ENCODE measurements at regions not wholly inside any gene's neighbourhood (a gene's known extent, or its start where the extent isn't known, plus 50 kb on each side); places are given as distances from the start of the nearest gene placed in this dataset.

DNA sequence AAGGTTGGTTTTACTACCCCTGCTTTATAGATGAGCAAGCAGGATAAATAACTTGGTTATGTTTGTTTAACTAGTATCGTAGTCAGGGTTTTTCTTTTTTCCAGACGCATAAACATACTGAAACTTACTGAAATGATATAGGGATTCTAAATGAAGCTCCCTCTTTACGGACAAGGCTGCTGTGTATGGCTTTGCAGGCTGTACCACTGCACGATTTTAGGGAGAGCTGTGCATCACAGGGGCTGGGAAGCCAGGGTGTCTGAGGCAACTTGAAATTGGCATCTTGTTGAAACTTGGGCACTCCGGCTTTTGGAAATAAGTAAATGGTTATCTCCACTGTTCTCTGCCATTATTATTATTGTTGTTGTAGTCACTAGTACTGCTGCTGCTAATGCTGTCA lies 218.1 kb upstream of the CDH8 start:
- no peak for DNase-seq

- no peak for DNase-seq
Measured at GRCh38 chr16:62253966-62254365, 217.7 kb upstream of the CDH8 start.

GRCh38 chr16:62249069-62249468 lies 212.8 kb upstream of the CDH8 start:
- DNase-seq, result no peak

DNA sequence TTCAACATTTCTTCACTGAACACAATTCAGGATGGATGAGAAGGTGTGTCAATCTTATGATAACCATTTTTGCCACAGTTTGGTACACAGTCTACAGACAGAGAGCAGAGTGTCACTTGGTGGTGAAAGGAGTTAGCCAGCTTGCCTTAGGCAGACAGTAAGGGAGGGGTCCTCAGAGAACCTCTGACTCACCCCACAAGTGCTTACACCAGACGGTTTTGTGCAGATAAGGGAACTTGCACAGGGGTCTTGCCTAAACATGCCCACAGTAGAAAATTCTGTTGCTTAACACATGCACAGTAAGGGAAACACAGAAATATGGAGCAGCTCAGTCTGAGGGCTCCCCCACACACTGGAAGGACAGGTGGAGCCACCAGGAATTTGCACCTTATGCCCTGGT lies 204.5 kb upstream of the CDH8 start:
- no peak for DNase-seq

- peak in 1 of 2 experiments; percentile 1 for DNase-seq
Measured at GRCh38 chr16:62225675-62226074, 189.4 kb upstream of the CDH8 start.

- no peak for DNase-seq
Measured at GRCh38 chr16:62224646-62225209, 188.5 kb upstream of the CDH8 start.

- no peak for DNase-seq
Measured at GRCh38 chr16:62216837-62217236, 180.6 kb upstream of the CDH8 start.

DNA sequence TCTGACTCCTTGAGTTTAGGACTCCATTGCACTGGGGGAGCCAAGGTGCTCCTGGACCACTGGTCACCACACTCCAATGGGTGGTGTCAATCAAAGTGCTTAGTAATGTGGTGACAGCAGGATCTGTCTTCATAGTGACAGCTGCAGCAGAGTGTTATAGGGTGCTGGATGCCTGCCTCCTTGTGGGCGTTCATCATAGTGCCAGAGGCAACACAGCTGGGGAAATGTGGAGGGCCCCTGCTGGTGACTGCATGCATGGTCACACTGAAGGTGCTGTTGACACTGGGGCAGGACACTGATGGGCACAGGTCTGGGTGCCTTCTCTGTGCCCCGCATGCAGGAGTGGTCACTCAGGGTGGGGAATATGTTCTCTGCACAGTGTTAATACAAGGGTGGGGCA lies 177.5 kb upstream of the CDH8 start:
- no peak for DNase-seq

DNA sequence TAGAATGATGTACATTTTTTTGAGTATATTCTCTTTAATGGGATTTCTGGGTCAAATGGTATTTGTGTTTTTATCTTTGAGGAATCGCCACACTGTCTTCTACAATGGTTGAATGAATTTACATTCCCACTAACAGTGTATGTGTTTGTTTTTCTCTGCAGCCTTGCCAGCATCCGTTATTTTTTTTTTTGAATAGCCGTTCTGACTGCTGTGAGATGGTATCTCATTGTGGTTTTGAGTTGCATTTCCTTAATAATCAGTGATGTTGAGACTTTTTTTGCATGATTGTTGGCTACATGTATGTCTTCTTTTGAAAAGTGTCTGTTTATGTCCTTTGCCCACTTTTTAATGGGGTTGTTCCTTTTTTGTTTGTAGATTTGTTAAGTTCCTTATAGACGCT lies 172.7 kb upstream of the CDH8 start:
- no peak for DNase-seq

- no peak for DNase-seq
Measured at GRCh38 chr16:62205459-62205858, 169.2 kb upstream of the CDH8 start.

DNA sequence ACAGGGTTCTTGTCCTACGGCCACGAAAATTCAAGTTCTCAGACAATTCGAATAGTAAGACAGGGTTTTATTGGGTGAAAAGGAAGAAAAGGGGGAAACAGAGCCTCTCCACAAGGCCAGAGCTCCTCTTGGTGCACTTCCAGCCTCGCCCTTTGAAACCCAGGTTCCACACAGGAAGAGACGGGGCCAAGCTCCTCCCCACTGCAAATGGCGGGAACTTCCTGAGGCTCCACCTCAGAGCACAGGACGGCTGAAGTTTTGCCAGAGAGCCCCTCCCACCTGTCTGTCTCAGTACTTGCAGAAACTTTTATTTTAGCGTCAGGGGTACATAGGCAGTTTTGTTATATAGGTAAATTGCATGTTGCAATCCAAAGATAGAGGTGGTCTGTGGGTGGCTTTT lies 165.7 kb upstream of the CDH8 start:
- no peak for DNase-seq

DNA sequence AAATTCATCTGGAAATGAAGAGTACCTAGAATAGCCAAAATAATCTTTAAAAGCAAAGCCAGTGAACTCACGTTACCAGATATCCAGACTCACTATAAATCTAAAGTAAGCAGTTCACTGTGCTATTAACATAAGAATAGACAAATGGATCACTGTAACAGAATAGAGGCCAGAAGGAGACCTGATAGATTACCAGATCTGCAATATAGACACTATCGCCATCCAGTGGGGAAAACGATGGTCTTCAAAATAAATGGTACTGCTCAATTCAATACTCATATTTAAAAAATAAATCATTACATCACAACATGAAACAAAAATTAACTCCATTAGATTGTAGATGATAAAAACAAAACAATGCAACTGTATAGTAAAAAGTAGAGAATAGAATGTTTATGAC lies 158.6 kb upstream of the CDH8 start:
- DNase-seq, result no peak

DNA sequence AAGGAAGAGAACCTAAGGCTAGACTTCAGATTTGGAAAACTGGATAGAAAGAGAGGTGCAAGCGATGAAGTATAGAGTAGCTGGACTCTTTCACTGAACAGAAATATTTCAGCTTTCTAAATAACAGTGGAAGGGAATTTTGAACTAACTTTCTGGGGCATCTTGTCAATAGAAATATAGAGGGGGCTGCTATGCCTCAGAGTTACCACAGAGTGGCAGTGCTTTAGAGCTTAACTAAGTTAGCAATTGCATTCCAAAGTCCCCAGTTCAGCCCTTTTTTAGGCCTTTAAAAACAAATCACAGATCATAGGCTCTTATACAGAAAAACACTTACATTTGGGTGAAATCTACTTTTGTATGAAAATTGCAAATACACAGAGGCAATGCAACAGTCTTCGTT lies 154.2 kb upstream of the CDH8 start:
- no peak for DNase-seq

- DNase-seq, result no peak
Measured at GRCh38 chr16:62177351-62178203, 141.3 kb upstream of the CDH8 start.

- DNase-seq, result no peak
Measured at GRCh38 chr16:62170642-62171041, 134.4 kb upstream of the CDH8 start.

- DNase-seq, result no peak
Measured at GRCh38 chr16:62167551-62167950, 131.3 kb upstream of the CDH8 start.

GRCh38 chr16:62157544-62157943 lies 121.3 kb upstream of the CDH8 start:
- DNase-seq, result no peak

GRCh38 chr16:62156971-62157370 lies 120.7 kb upstream of the CDH8 start:
- DNase-seq, result no peak

GRCh38 chr16:62149631-62150030 lies 113.4 kb upstream of the CDH8 start:
- DNase-seq, result no peak

GRCh38 chr16:62137996-62138395 lies 101.8 kb upstream of the CDH8 start:
- no peak for DNase-seq

- DNase-seq, result no peak
Measured at GRCh38 chr16:62135911-62136310, 99.7 kb upstream of the CDH8 start.

DNA sequence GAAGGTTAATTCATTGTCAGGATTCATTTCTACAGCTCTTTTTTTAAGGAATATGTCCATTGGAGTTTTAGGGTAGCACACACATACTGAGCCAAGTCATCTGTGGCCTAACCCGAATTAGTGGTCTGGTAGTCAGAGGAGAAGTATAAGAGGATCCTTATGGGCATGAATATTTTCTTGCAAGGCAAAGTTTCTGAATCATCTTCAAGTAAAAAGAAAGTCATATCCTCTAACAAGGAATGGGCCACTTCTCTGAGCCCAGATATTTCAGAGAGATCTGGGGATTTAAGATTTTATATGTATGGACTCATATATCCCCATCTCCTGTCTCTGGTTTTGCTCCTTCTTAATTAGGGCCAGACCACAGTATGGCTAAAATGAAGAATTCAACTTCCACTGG lies 99.2 kb upstream of the CDH8 start:
- DNase-seq, result no peak

DNA sequence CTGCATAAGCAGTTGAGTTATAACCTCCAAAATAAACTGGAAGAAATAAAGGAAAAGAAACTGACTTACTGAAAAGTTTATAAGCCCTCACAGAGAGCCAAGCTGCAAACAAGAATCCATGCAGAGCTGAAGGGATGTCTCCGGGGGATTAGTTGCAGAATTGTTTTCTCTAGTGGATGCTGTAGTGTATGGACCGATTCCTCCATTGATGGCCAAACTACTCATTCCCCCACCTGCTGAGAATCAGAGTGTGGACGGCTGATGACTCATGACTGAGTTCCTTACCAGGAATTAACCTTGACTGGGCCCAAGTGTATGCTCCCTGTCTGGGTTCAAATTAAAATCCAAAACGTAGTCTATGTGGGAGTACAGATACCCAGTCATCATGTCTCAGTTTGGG lies 93.9 kb upstream of the CDH8 start:
- DNase-seq, result no peak

GRCh38 chr16:62105244-62105643 lies 69.0 kb upstream of the CDH8 start:
- DNase-seq, result no peak

DNA sequence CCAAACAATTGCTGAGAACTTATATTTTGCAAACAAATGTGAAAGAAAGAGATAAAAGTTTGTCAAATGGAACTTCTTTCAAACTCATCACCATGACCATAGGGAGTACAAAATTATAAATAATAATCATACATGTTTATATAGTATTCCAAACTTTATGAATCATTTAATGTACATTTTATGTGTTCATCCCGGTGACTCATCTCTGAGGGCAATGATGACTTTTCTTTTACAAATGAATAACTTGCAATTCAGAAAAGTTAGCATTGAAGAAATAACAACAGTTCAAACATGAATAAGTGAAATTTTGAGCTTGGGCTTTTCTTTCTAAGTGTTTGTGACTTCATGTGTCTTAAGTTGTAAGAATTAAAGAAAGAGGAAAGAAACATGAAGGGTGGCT lies 66.3 kb upstream of the CDH8 start:
- no peak for DNase-seq

Data from stimulated activated CD4-positive, alpha-beta T cell treated with anti-CD3 and anti-CD28 coated beads, Interleukin-4, amount 100 ng/mL, for 4 hours (primary cell).